ENCODE measurements at regions not wholly inside any gene's neighbourhood (a gene's known extent, or its start where the extent isn't known, plus 50 kb on each side); places are given as distances from the start of the nearest gene placed in this dataset.
"Not testable (repeated sequence)": the region's sequence is repeated elsewhere in the genome, so short reads cannot be mapped to it uniquely, and the experiment has no call there.

GRCh38 chr2:58369594-58369993, 128.5 kb upstream of the FANCL start:
- no peak for DNase-seq (ENCODE audit: low read depth)

- DNase-seq (ENCODE audit: low read depth), result no peak
Observed at GRCh38 chr2:58364098-58364497, 123.0 kb upstream of the FANCL start.

DNA sequence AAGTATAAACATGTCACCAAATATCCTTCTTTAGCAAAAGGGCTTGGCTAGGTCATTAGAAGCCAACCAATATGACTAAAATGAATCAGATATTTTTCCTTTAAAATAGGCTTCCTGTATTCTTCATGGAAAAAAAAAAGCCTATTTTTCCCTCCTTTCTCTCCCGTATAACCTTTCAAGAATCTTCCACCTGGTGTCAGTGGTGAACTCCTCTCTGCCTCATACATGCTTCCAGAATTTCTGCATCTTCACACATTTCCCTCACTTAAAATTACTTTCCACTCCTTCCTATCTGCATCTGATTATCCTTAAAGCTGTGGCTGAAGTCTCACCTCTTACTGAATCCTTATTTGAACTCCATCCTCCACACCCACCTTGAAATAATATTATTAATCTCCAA, 116.9 kb upstream of the FANCL start:
- no peak for DNase-seq (ENCODE audit: low read depth)

GRCh38 chr2:58357521-58357920, 116.4 kb upstream of the FANCL start:
- DNase-seq (ENCODE audit: low read depth), result no peak

GRCh38 chr2:58354230-58354629, 113.1 kb upstream of the FANCL start:
- no peak for DNase-seq (ENCODE audit: low read depth)

- DNase-seq (ENCODE audit: low read depth), result no peak
Observed at GRCh38 chr2:58350484-58350883, 109.4 kb upstream of the FANCL start.

- DNase-seq (ENCODE audit: low read depth), result no peak
Observed at GRCh38 chr2:58347810-58348209, 106.7 kb upstream of the FANCL start.

DNA sequence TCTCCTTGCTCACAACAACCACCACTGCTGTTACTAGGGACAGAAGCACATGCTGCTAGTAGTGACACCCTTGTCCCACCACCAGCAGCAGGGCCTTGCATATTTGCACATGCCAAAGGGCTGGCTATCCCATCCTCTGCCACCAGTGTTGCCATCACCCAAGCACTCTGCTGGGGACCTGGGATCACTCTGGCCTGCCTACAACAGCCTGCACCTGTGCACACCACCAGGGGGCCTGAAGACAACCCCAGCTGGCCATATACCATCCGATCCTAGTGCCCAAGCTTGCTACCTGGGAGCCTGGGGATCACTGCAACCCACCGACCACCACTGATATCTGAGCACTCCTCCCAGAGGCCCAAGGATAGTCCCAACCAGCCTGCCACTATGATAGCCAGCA, 99.9 kb upstream of the FANCL start:
- no peak for DNase-seq (ENCODE audit: low read depth)

- DNase-seq (ENCODE audit: low read depth), result peak; percentile 17
Observed at GRCh38 chr2:58339548-58340243, 98.6 kb upstream of the FANCL start.

- no peak for DNase-seq (ENCODE audit: low read depth)
Observed at GRCh38 chr2:58336416-58336815, 95.3 kb upstream of the FANCL start.

DNA sequence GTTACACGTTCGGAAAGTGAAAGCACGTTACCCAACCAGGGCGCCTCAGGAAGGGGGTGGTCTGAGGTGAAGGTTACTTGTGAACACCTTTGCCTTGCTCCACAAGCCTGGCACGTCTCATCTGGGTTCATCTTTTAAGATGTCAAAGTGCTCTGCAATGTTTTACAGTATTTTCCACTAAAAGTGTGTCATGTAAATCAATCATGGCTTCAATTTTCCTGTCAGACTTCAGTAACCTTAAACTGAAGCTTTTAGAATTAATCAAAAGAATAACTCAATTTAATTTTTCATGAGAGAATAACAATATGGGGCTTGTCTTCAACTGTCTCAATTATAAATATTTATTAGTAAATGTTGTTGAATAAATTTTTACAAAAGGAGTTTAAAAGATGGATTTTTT, 93.3 kb upstream of the FANCL start:
- no peak for DNase-seq (ENCODE audit: low read depth)

DNA sequence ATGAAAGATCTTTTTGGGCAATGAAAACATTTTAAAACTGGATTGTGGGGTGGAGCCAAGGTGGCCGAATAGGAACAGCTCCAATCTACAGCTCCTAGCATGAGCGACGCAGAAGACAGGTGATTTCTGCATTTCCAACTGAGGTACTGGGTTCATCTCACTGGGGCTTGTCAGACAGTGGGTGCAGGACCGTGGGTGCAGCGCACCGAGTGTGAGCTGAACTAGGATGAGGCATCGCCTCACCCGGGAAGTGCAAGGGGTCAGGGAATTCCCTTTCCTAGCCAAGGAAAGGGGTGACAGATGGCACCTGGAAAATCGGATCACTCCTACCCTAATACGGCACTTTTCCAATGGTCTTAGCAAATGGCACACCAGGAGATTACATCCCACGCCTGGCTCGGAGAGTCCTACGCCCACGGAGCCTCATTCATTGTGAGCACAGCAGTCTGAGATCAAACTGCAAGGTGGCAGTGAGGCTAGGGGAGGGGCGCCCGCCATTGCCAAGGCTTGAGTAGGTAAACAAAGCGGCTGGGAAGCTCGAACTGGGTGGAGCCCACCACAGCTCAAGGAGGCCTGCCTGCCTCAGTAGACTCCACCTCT, 84.3 kb upstream of the FANCL start:
- not testable (repeated sequence) for DNase-seq (ENCODE audit: low read depth)

DNA sequence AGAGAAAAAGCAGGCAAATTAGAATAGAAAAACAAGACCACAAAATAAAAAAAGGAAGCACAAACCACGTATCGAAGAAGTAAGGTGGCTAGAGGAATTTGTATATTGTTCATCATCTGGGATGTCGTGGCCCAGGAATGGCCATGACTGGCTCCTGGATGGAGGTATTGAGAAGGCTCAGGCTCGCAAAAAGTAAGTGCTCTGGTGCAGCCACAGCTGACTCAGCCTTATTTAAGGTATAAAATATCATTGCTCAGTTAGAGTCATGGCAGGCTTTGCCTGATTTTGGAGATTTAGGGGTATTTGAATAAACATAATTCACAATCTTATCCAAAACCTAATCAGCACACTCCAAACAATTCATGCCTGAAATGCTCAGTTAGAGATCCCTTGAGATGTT, 78.4 kb upstream of the FANCL start:
- no peak for DNase-seq (ENCODE audit: low read depth)

GRCh38 chr2:58318949-58319348, 77.8 kb upstream of the FANCL start:
- not testable (repeated sequence) for DNase-seq (ENCODE audit: low read depth)

- no peak for DNase-seq (ENCODE audit: low read depth)
Observed at GRCh38 chr2:58313926-58314325, 72.8 kb upstream of the FANCL start.

GRCh38 chr2:58308435-58308834, 67.3 kb upstream of the FANCL start:
- no peak for DNase-seq (ENCODE audit: low read depth)

DNA sequence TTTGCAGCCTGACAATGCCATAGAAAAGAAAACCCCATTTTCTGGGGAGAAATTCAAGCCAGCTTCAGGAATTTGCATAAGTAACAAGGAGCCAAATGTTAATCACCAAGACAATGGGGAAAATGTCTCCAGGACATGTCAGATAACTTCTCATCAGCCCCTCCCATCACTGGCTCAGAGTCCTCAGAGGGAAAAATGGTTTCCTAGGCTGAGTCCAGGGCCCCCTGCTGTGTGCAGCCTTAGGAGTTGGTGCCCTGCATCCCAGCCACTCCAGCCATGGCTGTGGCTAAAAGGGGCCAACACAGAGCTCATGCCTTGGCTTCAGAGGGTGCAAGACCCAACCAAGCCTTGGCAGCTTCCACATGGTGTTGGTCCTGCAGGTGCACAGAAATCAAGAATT, 63.7 kb upstream of the FANCL start:
- DNase-seq (ENCODE audit: low read depth), result no peak

DNA sequence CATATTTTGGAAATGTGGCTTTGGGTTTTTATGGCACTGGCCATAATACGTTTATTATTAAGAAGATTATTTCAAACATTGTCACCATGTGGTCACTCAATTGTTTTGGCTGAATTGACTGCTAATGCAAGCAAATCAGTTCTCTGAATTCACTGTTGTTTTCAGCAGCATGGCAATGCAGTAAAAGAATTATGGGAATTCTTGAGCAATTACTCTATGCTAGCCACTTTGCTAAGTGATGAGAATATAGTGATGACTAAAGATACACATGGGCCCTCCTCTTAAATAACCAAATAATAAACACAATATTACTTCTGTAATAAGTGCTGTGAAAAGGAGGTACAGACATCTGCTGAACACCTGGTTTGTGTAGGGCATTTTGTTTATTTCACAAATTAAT, 58.0 kb upstream of the FANCL start:
- DNase-seq (ENCODE audit: low read depth), result no peak

DNA sequence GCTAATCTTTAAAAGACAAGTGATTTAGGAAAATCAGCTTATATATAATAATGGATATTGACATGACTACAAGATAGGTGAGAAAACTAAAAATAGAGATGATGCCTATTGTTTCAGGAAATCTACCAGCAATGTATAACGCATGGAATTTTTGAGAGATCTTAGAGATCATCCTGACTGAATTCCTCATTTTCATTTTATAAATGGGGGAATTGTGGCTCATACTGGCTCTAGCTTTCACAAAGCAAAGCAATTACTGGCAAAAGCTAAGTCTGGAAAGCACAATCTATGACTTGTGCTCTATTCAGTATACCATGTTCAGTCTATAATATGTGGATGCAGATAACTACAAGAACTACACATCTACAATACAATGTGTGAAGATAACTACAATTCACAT, 51.9 kb upstream of the FANCL start:
- no peak for DNase-seq (ENCODE audit: low read depth)

DNA sequence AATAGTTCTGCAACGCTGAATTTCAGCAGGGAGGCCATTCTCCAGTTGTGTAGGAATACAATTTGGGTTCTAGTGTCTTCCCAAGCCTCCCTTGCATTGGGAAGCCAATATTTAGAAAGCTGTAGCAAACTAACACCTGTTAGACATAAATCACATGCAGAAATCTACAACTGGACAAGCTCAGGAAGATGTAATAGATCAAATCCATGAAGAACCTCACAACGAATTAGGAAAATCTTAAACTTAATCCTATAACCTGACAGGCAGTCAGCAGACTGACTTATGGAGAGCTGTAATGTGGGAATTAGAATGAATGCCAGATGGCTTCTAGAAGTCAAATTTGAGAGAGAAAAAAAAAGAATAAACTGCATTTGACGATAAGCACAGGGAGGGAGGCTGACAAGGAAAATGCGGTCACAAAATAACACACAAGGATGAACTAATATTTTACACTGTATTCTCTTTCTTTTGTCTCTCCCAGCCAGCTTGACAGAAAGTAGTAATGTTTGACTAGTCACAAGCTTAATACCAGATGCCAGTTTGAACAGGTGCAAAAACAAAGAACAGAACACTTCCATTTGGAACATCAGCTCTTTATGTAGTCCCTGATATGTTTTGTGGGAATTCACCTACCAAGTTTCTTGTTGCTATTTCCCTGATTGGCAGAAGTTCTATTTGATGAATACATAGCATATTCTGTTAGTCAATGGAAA, 50.8 kb upstream of the FANCL start:
- DNase-seq (ENCODE audit: low read depth), result no peak
